Right lung (tissue), 2 donors: ENCODE measurements at regions not wholly inside any gene's neighbourhood (a gene's known extent, or its start where the extent isn't known, plus 50 kb on each side); places are given as distances from the start of the nearest gene placed in this dataset.
"Not testable (repeated sequence)": the region's sequence is repeated elsewhere in the genome, so short reads cannot be mapped to it uniquely, and the experiment has no call there.

Experiments
- DNase-seq, 2 donors: peaks; one replicate each; pipeline ENCODE4 v3.0.0-alpha.2; 2013

GRCh38 chr10:47626975-47627374, 103.5 kb upstream of the AGAP9 start:
- not testable (repeated sequence) for DNase-seq

GRCh38 chr10:47622719-47623118, 99.3 kb upstream of the AGAP9 start:
- not testable (repeated sequence) for DNase-seq

GRCh38 chr10:47619300-47620012, 96.0 kb upstream of the AGAP9 start:
- DNase-seq: peak in 1 of 2 donors; percentile 9

- not testable (repeated sequence) for DNase-seq
These were observed 85.9 kb upstream of the AGAP9 start for GRCh38 chr10:47609311-47609710.

GRCh38 chr10:47605791-47606773, 82.6 kb upstream of the AGAP9 start:
- DNase-seq: not testable (repeated sequence)

- DNase-seq: not testable (repeated sequence)
These were observed 77.2 kb upstream of the AGAP9 start for GRCh38 chr10:47600604-47601003.

- not testable (repeated sequence) for DNase-seq
These were observed 76.7 kb upstream of the AGAP9 start for GRCh38 chr10:47600127-47600526.

GRCh38 chr10:47599657-47600056, 76.2 kb upstream of the AGAP9 start:
- DNase-seq: not testable (repeated sequence)

GRCh38 chr10:47593805-47594204, 70.4 kb upstream of the AGAP9 start:
- DNase-seq: not testable (repeated sequence)

GRCh38 chr10:47593129-47593528, 69.7 kb upstream of the AGAP9 start:
- DNase-seq: not testable (repeated sequence)

- DNase-seq: not testable (repeated sequence)
These were observed 67.5 kb upstream of the AGAP9 start for GRCh38 chr10:47590956-47591355.

GRCh38 chr10:47590534-47590933, 67.1 kb upstream of the AGAP9 start:
- not testable (repeated sequence) for DNase-seq

- not testable (repeated sequence) for DNase-seq
These were observed 58.6 kb upstream of the AGAP9 start for GRCh38 chr10:47582051-47582450.

GRCh38 chr10:47580063-47580462, 56.6 kb upstream of the AGAP9 start:
- DNase-seq: not testable (repeated sequence)

GRCh38 chr10:47578547-47578946, 55.1 kb upstream of the AGAP9 start:
- not testable (repeated sequence) for DNase-seq
